HepG2 (cell line): ENCODE measurements at regions not wholly inside any gene's neighbourhood (a gene's known extent, or its start where the extent isn't known, plus 50 kb on each side); places are given as distances from the start of the nearest gene placed in this dataset.

Experiments
- HMG20B ChIP-seq: conservative IDR thresholded peaks from 2 replicates; pipeline ENCODE4 v1.6.1; 2016; ENCODE audit warnings: missing genetic modification reagents, missing compliant biosample characterization
- LBX2 ChIP-seq: sonication (generic); formaldehyde crosslinking; IDR thresholded peaks from 2 replicates; pipeline ENCODE4 v1.5.0; 2020; ENCODE audit warnings: missing genetic modification reagents, mild to moderate bottlenecking, borderline replicate concordance
- MATR3 ChIP-seq: sonication (generic); formaldehyde crosslinking; IDR thresholded peaks from 2 replicates; pipeline ENCODE4 v1.4.0; 2020; ENCODE audit warnings: missing genetic modification reagents
- MEIS1 ChIP-seq: sonication (generic); formaldehyde crosslinking; IDR thresholded peaks from 2 replicates; pipeline ENCODE4 v1.9.0; 2021; ENCODE audit warnings: mild to moderate bottlenecking, missing genetic modification reagents, moderate library complexity, borderline replicate concordance
- MTA1 ChIP-seq: sonication (generic); formaldehyde crosslinking; IDR thresholded peaks from 2 replicates; pipeline ENCODE4 v1.4.0; 2020; ENCODE audit warnings: missing genetic modification reagents, mild to moderate bottlenecking, borderline replicate concordance
- NFKBIZ ChIP-seq: IDR thresholded peaks from 2 replicates; pipeline ENCODE4 v1.6.1; 2018; ENCODE audit warnings: missing genetic modification reagents, missing compliant biosample characterization
- ZBTB33 ChIP-seq: sonication (generic); formaldehyde crosslinking; IDR thresholded peaks from 2 replicates; pipeline ENCODE4 v1.4.0; 2020; ENCODE audit warnings: missing genetic modification reagents
- ZBTB46 ChIP-seq: sonication (generic); formaldehyde crosslinking; IDR thresholded peaks from 2 replicates; pipeline ENCODE4 v1.4.0; 2020; ENCODE audit warnings: mild to moderate bottlenecking, missing genetic modification reagents, borderline replicate concordance
- ZFX ChIP-seq: sonication (generic); formaldehyde crosslinking; IDR thresholded peaks from 2 replicates; pipeline ENCODE4 v1.4.0; 2020; ENCODE audit warnings: mild to moderate bottlenecking, low read depth, missing genetic modification reagents, moderate library complexity
- ZNF225 ChIP-seq: sonication (generic); formaldehyde crosslinking; IDR thresholded peaks from 2 replicates; pipeline ENCODE4 v1.4.0; 2020; ENCODE audit warnings: mild to moderate bottlenecking, missing genetic modification reagents
- ZNF235 ChIP-seq: sonication (generic); formaldehyde crosslinking; IDR thresholded peaks from 2 replicates; pipeline ENCODE4 v1.8.1; 2023; ENCODE audit warnings: mild to moderate bottlenecking, missing genetic modification reagents, borderline replicate concordance
- ZNF274 ChIP-seq: sonication (generic); formaldehyde crosslinking; IDR thresholded peaks from 2 replicates; pipeline ENCODE4 v1.5.1; 2020; ENCODE audit warnings: mild to moderate bottlenecking, missing genetic modification reagents
- ZNF546 ChIP-seq: sonication (generic); formaldehyde crosslinking; conservative IDR thresholded peaks from 2 replicates; pipeline ENCODE4 v1.8.1; 2023; ENCODE audit warnings: mild to moderate bottlenecking, missing genetic modification reagents

- no peak for TF ChIP-seq ZBTB46 (CRISPR knock-in tag)
- TF ChIP-seq MTA1: no peak
- no peak for TF ChIP-seq NFKBIZ (CRISPR knock-in tag)
- TF ChIP-seq ZNF546 (CRISPR knock-in tag): no peak
- TF ChIP-seq MATR3 (CRISPR knock-in tag): no peak
- no peak for TF ChIP-seq ZNF274 (CRISPR knock-in tag)
- no peak for TF ChIP-seq ZNF235 (CRISPR knock-in tag)
- TF ChIP-seq ZFX (CRISPR knock-in tag): no peak
- no peak for TF ChIP-seq ZBTB33 (CRISPR knock-in tag)
- TF ChIP-seq ZNF225 (CRISPR knock-in tag): no peak
- no peak for TF ChIP-seq MEIS1
- TF ChIP-seq LBX2 (CRISPR knock-in tag): no peak
- no peak for TF ChIP-seq HMG20B (CRISPR knock-in tag)
Measured at GRCh38 chr1:222263791-222264190, 284.1 kb downstream of the HHIPL2 start (continued).
